Spleen (tissue), 7 donors: ENCODE measurements at regions not wholly inside any gene's neighbourhood (a gene's known extent, or its start where the extent isn't known, plus 50 kb on each side); places are given as distances from the start of the nearest gene placed in this dataset.

Experiments
- CTCF ChIP-seq, 11 experiments: fragments of 200-600 bp in 7 of 11; fragments of 450-650 bp in 4 of 11; sonication (generic) in 4 of 11; IDR thresholded peaks in 8 of 11; conservative IDR thresholded peaks in 3 of 11; 1 replicate in 7 of 11; 2 replicates in 4 of 11; pipeline versions ENCODE4 v1.4.0 to v1.8.0; 2016 to 2021; ENCODE audit warnings: antibody characterized with exemption in 11 of 11, inconsistent platforms in 4 of 11, mild to moderate bottlenecking in 1 of 11
- POLR2A ChIP-seq, 3 donors: fragments of 450-650 bp; IDR thresholded peaks; one replicate each; pipeline ENCODE4 v1.5.1; 2017; ENCODE audit warnings: antibody characterized with exemption in 3 of 3, mild to moderate bottlenecking in 1 of 3
- donor health status: DM: no; HTN: no; CAD: no; lungs with moderate emphysema.
- donor health status: DM: no; HTN: no; CAD: no.
- donor health status: DM: no; HTN: no; CAD: no.

- TF ChIP-seq POLR2A (IDR thresholded peaks at IDR 0.05) (no peak), CTCF (IDR thresholded peaks at IDR 0.05 in 8 of 11, conservative IDR thresholded peaks at IDR 0.05 in 3 of 11) (no peak)
These were observed 218.9 kb upstream of the SLITRK5 start for GRCh38 chr13:87452281-87452680.
